ENCODE measurements at regions not wholly inside any gene's neighbourhood (a gene's known extent, or its start where the extent isn't known, plus 50 kb on each side); places are given as distances from the start of the nearest gene placed in this dataset.
"Not testable (repeated sequence)": the region's sequence is repeated elsewhere in the genome, so short reads cannot be mapped to it uniquely, and the experiment has no call there.

- not testable (repeated sequence) for H3K36me3 ChIP-seq (ENCODE audit: insufficient read depth, low read length); H3K27me3 ChIP-seq (ENCODE audit: insufficient read depth, low read length); H3K4me1 ChIP-seq (ENCODE audit: insufficient read depth, low read length); H2AFZ ChIP-seq (ENCODE audit: low read depth, low read length); H3K9me3 ChIP-seq (ENCODE audit: low read length); H3K4me3 ChIP-seq (ENCODE audit: low read length)
These were observed 1870.7 kb upstream of the LRRTM1 start for GRCh38 chr2:82175210-82175609.

- Histone ChIP-seq H3K9me3 (ENCODE audit: low read length) (no peaks in the 10 kb centered on the region), H3K27me3 (ENCODE audit: insufficient read depth, low read length) (no peaks in the 10 kb centered on the region), H3K4me3 (ENCODE audit: low read length) (no peak overlapping the region), H2AFZ (ENCODE audit: low read depth, low read length) (no peak overlapping the region), H3K4me1 (ENCODE audit: insufficient read depth, low read length) (no peaks in the 10 kb centered on the region), H3K36me3 (ENCODE audit: insufficient read depth, low read length) (no peaks in the 10 kb centered on the region)
These were observed 1867.9 kb upstream of the LRRTM1 start for GRCh38 chr2:82172483-82172882.

- no peaks in the 10 kb centered on the region for H3K36me3 ChIP-seq (ENCODE audit: insufficient read depth, low read length)
- no peaks in the 10 kb centered on the region for H3K9me3 ChIP-seq (ENCODE audit: low read length)
- no peak overlapping the region for H3K4me3 ChIP-seq (ENCODE audit: low read length)
- H3K27me3 ChIP-seq (ENCODE audit: insufficient read depth, low read length): no peaks in the 10 kb centered on the region
- H2AFZ ChIP-seq (ENCODE audit: low read depth, low read length): no peak overlapping the region
- H3K4me1 ChIP-seq (ENCODE audit: insufficient read depth, low read length): no peaks in the 10 kb centered on the region
These were observed 1864.8 kb upstream of the LRRTM1 start for GRCh38 chr2:82169379-82169778.

DNA sequence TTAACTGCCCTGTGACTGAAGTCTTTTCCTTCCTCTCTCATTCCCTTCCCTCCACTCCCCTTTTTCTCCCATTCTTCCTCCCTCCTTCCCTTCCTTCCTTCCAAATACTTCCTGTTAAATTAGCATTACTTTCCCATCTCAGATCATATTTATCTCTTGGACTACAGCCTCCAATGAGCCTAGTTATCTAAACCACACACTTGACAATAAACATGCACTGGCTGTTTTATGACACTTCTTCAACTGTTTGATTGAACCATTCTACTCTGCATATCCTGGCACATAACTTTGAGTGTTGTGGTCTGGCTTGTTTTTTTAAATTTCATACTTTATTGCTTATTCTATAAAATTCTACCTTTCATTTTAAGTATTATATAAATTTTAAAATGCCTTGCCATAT lies 1860.8 kb upstream of the LRRTM1 start:
- Histone ChIP-seq H3K27me3 (ENCODE audit: insufficient read depth, low read length) (no peaks in the 10 kb centered on the region), H3K36me3 (ENCODE audit: insufficient read depth, low read length) (no peaks in the 10 kb centered on the region), H3K4me1 (ENCODE audit: insufficient read depth, low read length) (no peaks in the 10 kb centered on the region), H3K9me3 (ENCODE audit: low read length) (no peaks in the 10 kb centered on the region), H3K4me3 (ENCODE audit: low read length) (no peak overlapping the region), H2AFZ (ENCODE audit: low read depth, low read length) (no peak overlapping the region)

DNA sequence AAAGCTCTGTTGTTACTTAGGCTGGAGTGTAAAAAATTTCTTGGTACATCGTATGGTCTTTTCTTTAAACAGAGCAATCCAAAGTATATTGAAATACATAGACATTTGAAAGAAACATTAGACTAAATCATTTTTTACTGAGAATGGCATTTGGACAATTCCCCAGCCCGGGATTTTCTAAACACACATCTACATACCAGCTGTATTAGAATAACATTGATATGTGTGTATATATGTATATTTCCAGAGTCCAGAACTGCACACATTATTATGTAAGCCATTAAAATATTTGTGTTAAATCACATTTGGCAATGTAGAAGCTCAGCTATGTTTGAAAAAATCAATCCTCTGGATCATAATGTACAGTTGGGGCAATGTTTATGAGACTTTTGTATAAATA lies 1853.6 kb upstream of the LRRTM1 start:
- Histone ChIP-seq H3K9me3 (ENCODE audit: low read length) (no peaks in the 10 kb centered on the region), H2AFZ (ENCODE audit: low read depth, low read length) (no peak overlapping the region), H3K36me3 (ENCODE audit: insufficient read depth, low read length) (no peaks in the 10 kb centered on the region), H3K27me3 (ENCODE audit: insufficient read depth, low read length) (no peaks in the 10 kb centered on the region), H3K4me1 (ENCODE audit: insufficient read depth, low read length) (no peaks in the 10 kb centered on the region), H3K4me3 (ENCODE audit: low read length) (no peak overlapping the region)

DNA sequence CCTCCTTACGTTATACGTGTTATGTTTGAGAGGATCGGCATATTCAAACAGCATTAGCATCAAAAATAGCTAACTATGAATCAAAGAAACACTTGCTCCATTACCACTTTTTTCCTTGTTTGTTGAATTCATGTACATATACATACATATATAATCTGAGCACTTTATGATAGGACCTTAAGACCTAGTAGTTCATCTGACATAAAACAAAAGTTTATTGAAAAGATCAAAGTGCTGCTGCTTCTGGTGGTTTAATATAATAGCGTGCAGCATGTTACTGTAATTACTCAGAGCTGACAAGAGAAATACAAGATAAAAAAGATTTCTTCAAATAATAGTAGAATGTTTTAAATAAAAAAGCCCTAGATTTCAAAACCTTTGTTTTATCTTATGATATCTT lies 1850.9 kb upstream of the LRRTM1 start:
- H3K36me3 ChIP-seq (ENCODE audit: insufficient read depth, low read length): no peaks in the 10 kb centered on the region
- no peak overlapping the region for H2AFZ ChIP-seq (ENCODE audit: low read depth, low read length)
- H3K9me3 ChIP-seq (ENCODE audit: low read length): no peaks in the 10 kb centered on the region
- H3K27me3 ChIP-seq (ENCODE audit: insufficient read depth, low read length): no peaks in the 10 kb centered on the region
- H3K4me1 ChIP-seq (ENCODE audit: insufficient read depth, low read length): no peaks in the 10 kb centered on the region
- no peak overlapping the region for H3K4me3 ChIP-seq (ENCODE audit: low read length)

DNA sequence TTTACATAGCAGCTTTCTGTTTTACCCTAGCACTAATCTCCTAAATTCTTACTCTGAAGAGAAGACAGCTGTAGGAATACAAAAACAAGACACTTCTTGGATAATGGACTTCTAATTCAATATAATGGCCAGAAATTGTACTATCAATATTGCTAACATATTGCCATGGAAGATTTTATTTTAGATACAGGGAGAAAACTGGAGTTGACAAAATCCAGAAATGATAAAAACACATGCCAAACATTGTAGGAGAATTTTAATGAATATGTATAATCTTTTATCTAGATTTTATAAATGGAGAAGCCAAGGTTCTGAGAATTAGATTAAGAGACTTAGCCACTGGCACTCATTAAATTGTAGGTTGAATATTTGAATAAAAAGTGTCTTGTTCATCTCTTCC lies 1838.8 kb upstream of the LRRTM1 start:
- no peak overlapping the region for H3K4me3 ChIP-seq (ENCODE audit: low read length)
- no peaks in the 10 kb centered on the region for H3K4me1 ChIP-seq (ENCODE audit: insufficient read depth, low read length)
- no peaks in the 10 kb centered on the region for H3K9me3 ChIP-seq (ENCODE audit: low read length)
- H2AFZ ChIP-seq (ENCODE audit: low read depth, low read length): no peak overlapping the region
- no peaks in the 10 kb centered on the region for H3K27me3 ChIP-seq (ENCODE audit: insufficient read depth, low read length)
- no peaks in the 10 kb centered on the region for H3K36me3 ChIP-seq (ENCODE audit: insufficient read depth, low read length)

DNA sequence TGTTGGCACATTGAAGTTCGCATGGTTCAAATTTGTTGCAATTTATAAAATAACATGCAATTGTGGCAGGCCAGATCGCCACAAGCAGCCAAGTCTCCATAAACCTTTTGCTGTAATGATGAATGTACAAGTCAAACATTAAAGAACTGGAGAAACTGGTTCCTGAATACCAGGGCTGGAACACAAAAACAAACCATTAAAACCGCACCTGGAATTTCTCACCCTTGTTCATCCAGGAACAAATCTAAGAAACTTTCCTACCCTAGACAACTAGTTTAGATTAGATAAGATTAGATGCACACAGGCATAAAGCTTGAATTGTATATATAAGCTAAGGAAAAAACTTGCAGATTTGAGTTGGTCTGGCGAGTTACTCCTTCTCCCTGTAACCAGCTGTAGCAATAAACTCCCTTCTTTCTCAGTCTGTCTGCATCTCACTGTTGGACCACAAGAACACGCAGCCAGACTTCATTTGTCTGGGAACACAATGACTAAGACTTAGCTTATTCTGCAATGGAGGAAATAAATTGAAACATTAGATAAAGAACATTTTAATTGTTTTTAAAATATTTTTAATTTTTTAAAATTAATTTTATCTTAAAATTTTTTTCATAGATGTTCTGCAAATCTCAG lies 1835.5 kb upstream of the LRRTM1 start:
- no peaks in the 10 kb centered on the region for H3K4me1 ChIP-seq (ENCODE audit: insufficient read depth, low read length)

DNA sequence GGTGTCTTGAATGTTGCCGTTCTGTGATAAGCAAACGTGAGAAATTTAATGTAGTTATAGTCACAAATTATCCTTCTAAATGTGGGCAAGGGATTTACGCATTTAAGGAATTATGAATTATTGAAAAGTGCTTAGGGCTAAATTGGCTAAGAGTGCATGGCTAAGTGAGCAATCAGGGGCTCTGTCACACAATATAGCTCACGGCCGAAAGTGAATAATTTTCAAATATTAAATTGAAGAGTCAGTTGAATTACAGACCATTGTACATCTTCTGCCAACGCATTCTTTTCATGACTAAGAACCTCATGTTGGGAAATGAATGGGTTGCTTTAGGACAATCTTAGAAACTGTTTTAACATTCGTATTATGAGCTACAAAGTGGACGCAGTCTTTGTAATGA lies 1832.9 kb upstream of the LRRTM1 start:
- Histone ChIP-seq H3K4me1 (ENCODE audit: insufficient read depth, low read length) (no peaks in the 10 kb centered on the region), H3K27me3 (ENCODE audit: insufficient read depth, low read length) (no peaks in the 10 kb centered on the region), H2AFZ (ENCODE audit: low read depth, low read length) (no peak overlapping the region), H3K4me3 (ENCODE audit: low read length) (no peak overlapping the region), H3K9me3 (ENCODE audit: low read length) (no peaks in the 10 kb centered on the region), H3K36me3 (ENCODE audit: insufficient read depth, low read length) (no peaks in the 10 kb centered on the region)

More for the DNA sequence above, 1835.5 kb upstream of the LRRTM1 start:
- Histone ChIP-seq H3K4me3 (ENCODE audit: low read length) (no peak overlapping the region), H3K27me3 (ENCODE audit: insufficient read depth, low read length) (no peaks in the 10 kb centered on the region), H3K36me3 (ENCODE audit: insufficient read depth, low read length) (no peaks in the 10 kb centered on the region), H2AFZ (ENCODE audit: low read depth, low read length) (no peak overlapping the region), H3K9me3 (ENCODE audit: low read length) (no peaks in the 10 kb centered on the region)

GRCh38 chr2:82128051-82128450 lies 1823.5 kb upstream of the LRRTM1 start:
- H3K9me3 ChIP-seq (ENCODE audit: low read length): no peaks in the 10 kb centered on the region

DNA sequence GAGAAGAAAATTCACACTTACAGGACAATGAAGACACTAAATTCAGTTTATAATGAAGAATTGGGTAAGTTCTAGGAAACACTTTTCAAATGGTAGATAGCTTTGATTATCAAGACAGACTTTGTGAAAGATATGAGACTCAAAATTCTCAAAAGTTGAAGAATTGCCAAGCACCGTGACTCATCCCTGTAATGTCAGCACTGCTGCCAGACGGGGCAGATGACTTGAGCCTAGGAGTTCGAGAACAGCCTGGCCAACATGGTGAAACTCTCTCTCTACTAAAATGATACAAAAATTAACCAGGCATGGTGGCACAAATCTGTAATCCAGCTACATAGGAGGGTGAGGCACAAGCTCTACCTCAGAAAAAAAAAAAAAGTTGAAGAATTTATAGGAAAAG lies 1820.1 kb upstream of the LRRTM1 start:
- Histone ChIP-seq H3K27me3 (ENCODE audit: insufficient read depth, low read length) (no peaks in the 10 kb centered on the region), H3K4me1 (ENCODE audit: insufficient read depth, low read length) (no peaks in the 10 kb centered on the region), H3K4me3 (ENCODE audit: low read length) (no peak overlapping the region), H3K9me3 (ENCODE audit: low read length) (no peaks in the 10 kb centered on the region), H2AFZ (ENCODE audit: low read depth, low read length) (no peak overlapping the region), H3K36me3 (ENCODE audit: insufficient read depth, low read length) (no peaks in the 10 kb centered on the region)

More at GRCh38 chr2:82128051-82128450, 1823.5 kb upstream of the LRRTM1 start:
- Histone ChIP-seq H3K4me1 (ENCODE audit: insufficient read depth, low read length) (no peaks in the 10 kb centered on the region), H3K27me3 (ENCODE audit: insufficient read depth, low read length) (no peaks in the 10 kb centered on the region), H2AFZ (ENCODE audit: low read depth, low read length) (no peak overlapping the region), H3K4me3 (ENCODE audit: low read length) (no peak overlapping the region), H3K36me3 (ENCODE audit: insufficient read depth, low read length) (no peaks in the 10 kb centered on the region)

GRCh38 chr2:82120654-82121053 lies 1816.1 kb upstream of the LRRTM1 start:
- no peaks in the 10 kb centered on the region for H3K36me3 ChIP-seq (ENCODE audit: insufficient read depth, low read length)
- H3K9me3 ChIP-seq (ENCODE audit: low read length): no peaks in the 10 kb centered on the region
- no peaks in the 10 kb centered on the region for H3K4me1 ChIP-seq (ENCODE audit: insufficient read depth, low read length)
- no peak overlapping the region for H2AFZ ChIP-seq (ENCODE audit: low read depth, low read length)
- H3K27me3 ChIP-seq (ENCODE audit: insufficient read depth, low read length): no peaks in the 10 kb centered on the region
- H3K4me3 ChIP-seq (ENCODE audit: low read length): no peak overlapping the region

DNA sequence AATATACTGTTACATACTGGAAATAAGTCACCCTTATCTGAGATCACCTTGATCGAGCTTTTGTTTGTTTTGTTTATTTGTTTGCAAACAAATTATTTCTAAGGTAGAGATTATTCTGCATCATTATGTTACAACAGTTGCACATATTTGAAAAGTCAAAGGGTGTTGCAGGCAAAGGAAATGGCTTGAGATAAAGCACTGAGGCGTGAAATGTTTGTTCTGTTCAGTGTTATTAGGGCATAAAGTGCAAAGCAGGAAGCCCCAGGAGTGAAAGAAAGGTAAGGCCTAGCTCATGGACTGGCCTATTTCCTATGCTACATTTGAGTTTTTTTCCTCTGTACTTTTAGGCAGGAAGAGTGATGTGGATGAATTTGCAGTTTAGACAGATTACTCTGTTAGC lies 1815.6 kb upstream of the LRRTM1 start:
- H3K36me3 ChIP-seq (ENCODE audit: insufficient read depth, low read length): no peaks in the 10 kb centered on the region
- H3K9me3 ChIP-seq (ENCODE audit: low read length): no peaks in the 10 kb centered on the region
- no peak overlapping the region for H2AFZ ChIP-seq (ENCODE audit: low read depth, low read length)
- H3K27me3 ChIP-seq (ENCODE audit: insufficient read depth, low read length): no peaks in the 10 kb centered on the region
- no peaks in the 10 kb centered on the region for H3K4me1 ChIP-seq (ENCODE audit: insufficient read depth, low read length)
- no peak overlapping the region for H3K4me3 ChIP-seq (ENCODE audit: low read length)

- H3K36me3 ChIP-seq (ENCODE audit: insufficient read depth, low read length): no peaks in the 10 kb centered on the region
- no peaks in the 10 kb centered on the region for H3K9me3 ChIP-seq (ENCODE audit: low read length)
- H3K4me3 ChIP-seq (ENCODE audit: low read length): no peak overlapping the region
- H2AFZ ChIP-seq (ENCODE audit: low read depth, low read length): no peak overlapping the region
- H3K27me3 ChIP-seq (ENCODE audit: insufficient read depth, low read length): no peaks in the 10 kb centered on the region
- H3K4me1 ChIP-seq (ENCODE audit: insufficient read depth, low read length): no peaks in the 10 kb centered on the region
These were observed 1804.9 kb upstream of the LRRTM1 start for GRCh38 chr2:82109418-82109817.
